ENCODE measurements at regions not wholly inside any gene's neighbourhood (a gene's known extent, or its start where the extent isn't known, plus 50 kb on each side); places are given as distances from the start of the nearest gene placed in this dataset.

GRCh38 chr12:67559751-67560150 is 88.8 kb upstream of the DYRK2 start:
- BruUV-seq (replicated peaks) = no TSS peak
- 0 out of 5 replicates have a peak, but pooled peaks cover 0 to 4% of the 10 kb centered on the region in 2 experiments for H3K27me3 ChIP-seq (ENCODE audit: control insufficient read depth in 2 of 2, insufficient read depth in 2 of 2, low read length in 2 of 2)
- H4K20me1 ChIP-seq (replicated peaks; ENCODE audit: control insufficient read depth, insufficient read depth, low read length) = no peaks in the 10 kb centered on the region
- ATAC-seq (no peak), DNase-seq (ENCODE audit: extremely low read depth in 1 of 4, low spot score in 3 of 4) (no peak), FAIRE-seq (no peak)
- intact Hi-C loops (cut with micrococcal nuclease) = no loop called here
- WGBS (ENCODE audit: insufficient coverage, low coverage, missing lambda C conversion rate) = 3% methylated on average over 3 of the region's 3 CpGs
- H3K4me3 ChIP-seq = no peak overlapping the region
- H3K79me2 ChIP-seq (ENCODE audit: control insufficient read depth, insufficient read depth, low read length) = no peaks in the 10 kb centered on the region
- no peak for TF ChIP-seq ZNF140 (CRISPR knock-in tag; IDR thresholded peaks at IDR 0.05)
- no peak for TF ChIP-seq MXI1 (IDR thresholded peaks at IDR 0.05; ENCODE audit: low read depth, low read length)
- TF ChIP-seq MTA2 (IDR thresholded peaks at IDR 0.05; ENCODE audit: low read depth) = no peak
- TF ChIP-seq, protein P1, sequence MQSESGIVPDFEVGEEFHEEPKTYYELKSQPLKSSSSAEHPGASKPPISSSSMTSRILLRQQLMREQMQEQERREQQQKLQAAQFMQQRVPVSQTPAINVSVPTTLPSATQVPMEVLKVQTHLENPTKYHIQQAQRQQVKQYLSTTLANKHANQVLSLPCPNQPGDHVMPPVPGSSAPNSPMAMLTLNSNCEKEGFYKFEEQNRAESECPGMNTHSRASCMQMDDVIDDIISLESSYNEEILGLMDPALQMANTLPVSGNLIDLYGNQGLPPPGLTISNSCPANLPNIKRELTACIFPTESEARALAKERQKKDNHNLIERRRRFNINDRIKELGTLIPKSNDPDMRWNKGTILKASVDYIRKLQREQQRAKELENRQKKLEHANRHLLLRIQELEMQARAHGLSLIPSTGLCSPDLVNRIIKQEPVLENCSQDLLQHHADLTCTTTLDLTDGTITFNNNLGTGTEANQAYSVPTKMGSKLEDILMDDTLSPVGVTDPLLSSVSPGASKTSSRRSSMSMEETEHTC (IDR thresholded peaks at IDR 0.05) = no peak
- TF ChIP-seq, protein P2, sequence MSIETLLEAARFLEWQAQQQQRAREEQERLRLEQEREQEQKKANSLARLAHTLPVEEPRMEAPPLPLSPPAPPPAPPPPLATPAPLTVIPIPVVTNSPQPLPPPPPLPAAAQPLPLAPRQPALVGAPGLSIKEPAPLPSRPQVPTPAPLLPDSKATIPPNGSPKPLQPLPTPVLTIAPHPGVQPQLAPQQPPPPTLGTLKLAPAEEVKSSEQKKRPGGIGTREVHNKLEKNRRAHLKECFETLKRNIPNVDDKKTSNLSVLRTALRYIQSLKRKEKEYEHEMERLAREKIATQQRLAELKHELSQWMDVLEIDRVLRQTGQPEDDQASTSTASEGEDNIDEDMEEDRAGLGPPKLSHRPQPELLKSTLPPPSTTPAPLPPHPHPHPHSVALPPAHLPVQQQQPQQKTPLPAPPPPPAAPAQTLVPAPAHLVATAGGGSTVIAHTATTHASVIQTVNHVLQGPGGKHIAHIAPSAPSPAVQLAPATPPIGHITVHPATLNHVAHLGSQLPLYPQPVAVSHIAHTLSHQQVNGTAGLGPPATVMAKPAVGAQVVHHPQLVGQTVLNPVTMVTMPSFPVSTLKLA (conservative IDR thresholded peaks at IDR 0.05) = no peak
- no peak for TF ChIP-seq BRD4 (IDR thresholded peaks at IDR 0.05)
- no peak for TF ChIP-seq BMI1 (IDR thresholded peaks at IDR 0.05; ENCODE audit: low read length)
- TF ChIP-seq, protein P3, sequence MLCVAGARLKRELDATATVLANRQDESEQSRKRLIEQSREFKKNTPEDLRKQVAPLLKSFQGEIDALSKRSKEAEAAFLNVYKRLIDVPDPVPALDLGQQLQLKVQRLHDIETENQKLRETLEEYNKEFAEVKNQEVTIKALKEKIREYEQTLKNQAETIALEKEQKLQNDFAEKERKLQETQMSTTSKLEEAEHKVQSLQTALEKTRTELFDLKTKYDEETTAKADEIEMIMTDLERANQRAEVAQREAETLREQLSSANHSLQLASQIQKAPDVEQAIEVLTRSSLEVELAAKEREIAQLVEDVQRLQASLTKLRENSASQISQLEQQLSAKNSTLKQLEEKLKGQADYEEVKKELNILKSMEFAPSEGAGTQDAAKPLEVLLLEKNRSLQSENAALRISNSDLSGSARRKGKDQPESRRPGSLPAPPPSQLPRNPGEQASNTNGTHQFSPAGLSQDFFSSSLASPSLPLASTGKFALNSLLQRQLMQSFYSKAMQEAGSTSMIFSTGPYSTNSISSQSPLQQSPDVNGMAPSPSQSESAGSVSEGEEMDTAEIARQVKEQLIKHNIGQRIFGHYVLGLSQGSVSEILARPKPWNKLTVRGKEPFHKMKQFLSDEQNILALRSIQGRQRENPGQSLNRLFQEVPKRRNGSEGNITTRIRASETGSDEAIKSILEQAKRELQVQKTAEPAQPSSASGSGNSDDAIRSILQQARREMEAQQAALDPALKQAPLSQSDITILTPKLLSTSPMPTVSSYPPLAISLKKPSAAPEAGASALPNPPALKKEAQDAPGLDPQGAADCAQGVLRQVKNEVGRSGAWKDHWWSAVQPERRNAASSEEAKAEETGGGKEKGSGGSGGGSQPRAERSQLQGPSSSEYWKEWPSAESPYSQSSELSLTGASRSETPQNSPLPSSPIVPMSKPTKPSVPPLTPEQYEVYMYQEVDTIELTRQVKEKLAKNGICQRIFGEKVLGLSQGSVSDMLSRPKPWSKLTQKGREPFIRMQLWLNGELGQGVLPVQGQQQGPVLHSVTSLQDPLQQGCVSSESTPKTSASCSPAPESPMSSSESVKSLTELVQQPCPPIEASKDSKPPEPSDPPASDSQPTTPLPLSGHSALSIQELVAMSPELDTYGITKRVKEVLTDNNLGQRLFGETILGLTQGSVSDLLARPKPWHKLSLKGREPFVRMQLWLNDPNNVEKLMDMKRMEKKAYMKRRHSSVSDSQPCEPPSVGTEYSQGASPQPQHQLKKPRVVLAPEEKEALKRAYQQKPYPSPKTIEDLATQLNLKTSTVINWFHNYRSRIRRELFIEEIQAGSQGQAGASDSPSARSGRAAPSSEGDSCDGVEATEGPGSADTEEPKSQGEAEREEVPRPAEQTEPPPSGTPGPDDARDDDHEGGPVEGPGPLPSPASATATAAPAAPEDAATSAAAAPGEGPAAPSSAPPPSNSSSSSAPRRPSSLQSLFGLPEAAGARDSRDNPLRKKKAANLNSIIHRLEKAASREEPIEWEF (CRISPR knock-in tag; IDR thresholded peaks at IDR 0.05) = no peak
- TF ChIP-seq TCF3 (CRISPR knock-in tag; IDR thresholded peaks at IDR 0.05) = no peak
- no peak for TF ChIP-seq GTF2F1 (IDR thresholded peaks at IDR 0.05; ENCODE audit: low read depth, low read length)
- TF ChIP-seq TAF9B (IDR thresholded peaks at IDR 0.05; ENCODE audit: partially characterized antibody) = no peak
- no peak for TF ChIP-seq MLX (CRISPR knock-in tag; conservative IDR thresholded peaks at IDR 0.05)
- TF ChIP-seq KAT8 (IDR thresholded peaks at IDR 0.05; ENCODE audit: low read depth) = no peak
- H3K9ac ChIP-seq (ENCODE audit: insufficient read depth in 1 of 2, low read depth in 2 of 2, low read length in 2 of 2) = no peak overlapping the region
- ChIA-PET POLR2A (no interaction called here), CTCF (ENCODE audit: low intra/inter-chr PET ratio) (no interaction called here)
- in situ Hi-C loops (cut with MboI) = no loop called here
- no peaks in the 10 kb centered on the region for H3K9me3 ChIP-seq (replicated peaks; ENCODE audit: control insufficient read depth, insufficient read depth, low read depth, low read length)
- H3K4me2 ChIP-seq (ENCODE audit: insufficient read depth, low read length) = no peak overlapping the region
- no peak overlapping the region for H2AFZ ChIP-seq (ENCODE audit: low read depth, low read length)
- no peak overlapping the region for H3K27ac ChIP-seq (ENCODE audit: extremely low read depth, low read depth, low read length)
- no peaks in the 10 kb centered on the region for H3K36me3 ChIP-seq (ENCODE audit: control insufficient read depth, insufficient read depth, low read length)
- H3K9me1 ChIP-seq (ENCODE audit: control insufficient read depth, insufficient read depth, low read length) = no peaks in the 10 kb centered on the region
- H3K4me1 ChIP-seq (replicated peaks in 1 of 2; ENCODE audit: control insufficient read depth in 2 of 2, insufficient read depth in 2 of 2, low read length in 2 of 2) = peaks cover 0 to 4% of the 10 kb centered on the region in 2 experiments; a peak in 1 of 5 replicates

All from K562 (cell line).